GM21825 (cell line): ENCODE measurements at regions not wholly inside any gene's neighbourhood (a gene's known extent, or its start where the extent isn't known, plus 50 kb on each side); places are given as distances from the start of the nearest gene placed in this dataset.
"Not testable (repeated sequence)": the region's sequence is repeated elsewhere in the genome, so short reads cannot be mapped to it uniquely, and the experiment has no call there.

Experiments
- ATAC-seq: cut with Tn5 transposase; IDR thresholded peaks from one replicate; pipeline ENCODE4 v1.9.1; 2021; ENCODE audit warnings: mild to moderate bottlenecking, moderate library complexity; ENCODE audit not compliant: unreplicated experiment

GRCh38 chr5:114838937-114839336 lies 330.8 kb downstream of the TRIM36 start:
- ATAC-seq: no peak

GRCh38 chr5:114830114-114830513 lies 339.6 kb downstream of the TRIM36 start:
- ATAC-seq: no peak

- ATAC-seq: no peak
These were observed 346.8 kb downstream of the TRIM36 start for GRCh38 chr5:114822863-114823262.

- no peak for ATAC-seq
These were observed 347.3 kb downstream of the TRIM36 start for GRCh38 chr5:114822436-114822835.

GRCh38 chr5:114790403-114790792 lies 379.3 kb downstream of the TRIM36 start:
- no peak for ATAC-seq

- no peak for ATAC-seq
These were observed 379.8 kb downstream of the TRIM36 start for GRCh38 chr5:114789773-114790402.

GRCh38 chr5:114782869-114783268 lies 386.8 kb downstream of the TRIM36 start:
- no peak for ATAC-seq

- ATAC-seq: no peak
These were observed 387.5 kb downstream of the TRIM36 start for GRCh38 chr5:114782177-114782576.

- no peak for ATAC-seq
These were observed 389.4 kb downstream of the TRIM36 start for GRCh38 chr5:114780290-114780689.

GRCh38 chr5:114744406-114744805 lies 382.5 kb downstream of the KCNN2 start:
- ATAC-seq: no peak

- no peak for ATAC-seq
These were observed 372.4 kb downstream of the KCNN2 start for GRCh38 chr5:114734238-114734637.

GRCh38 chr5:114729986-114730385 lies 368.1 kb downstream of the KCNN2 start:
- no peak for ATAC-seq

- ATAC-seq: no peak
These were observed 365.5 kb downstream of the KCNN2 start for GRCh38 chr5:114727358-114727757.

- ATAC-seq: no peak
These were observed 364.3 kb downstream of the KCNN2 start for GRCh38 chr5:114726131-114726530.

GRCh38 chr5:114719268-114719667 lies 357.4 kb downstream of the KCNN2 start:
- ATAC-seq: no peak

- ATAC-seq: no peak
These were observed 355.1 kb downstream of the KCNN2 start for GRCh38 chr5:114716955-114717354.

- ATAC-seq: not testable (repeated sequence)
These were observed 342.5 kb downstream of the KCNN2 start for GRCh38 chr5:114704225-114704893.

- no peak for ATAC-seq
These were observed 340.9 kb downstream of the KCNN2 start for GRCh38 chr5:114702731-114703130.

- no peak for ATAC-seq
These were observed 340.3 kb downstream of the KCNN2 start for GRCh38 chr5:114702136-114702535.

GRCh38 chr5:114700823-114701222 lies 339.0 kb downstream of the KCNN2 start:
- no peak for ATAC-seq

GRCh38 chr5:114695292-114695904 lies 333.5 kb downstream of the KCNN2 start:
- ATAC-seq: no peak

GRCh38 chr5:114686356-114686755 lies 324.5 kb downstream of the KCNN2 start:
- ATAC-seq: no peak
